ENCODE measurements at regions not wholly inside any gene's neighbourhood (a gene's known extent, or its start where the extent isn't known, plus 50 kb on each side); places are given as distances from the start of the nearest gene placed in this dataset.

- TF ChIP-seq POLR2A (IDR thresholded peaks at IDR 0.05; ENCODE audit: low read length) (no peak), GATA1 (IDR thresholded peaks at IDR 0.05; ENCODE audit: low read depth, low read length) (no peak)
Measured at GRCh38 chr5:54653956-54654614, 136.5 kb downstream of the SNX18 start.
